Smooth muscle cell (in vitro differentiated cells): ENCODE measurements at regions not wholly inside any gene's neighbourhood (a gene's known extent, or its start where the extent isn't known, plus 50 kb on each side); places are given as distances from the start of the nearest gene placed in this dataset.

Source experiments
- DNase-seq: peaks from one replicate; lab custom pipeline; 2025; ENCODE audit not compliant: unreplicated experiment; lab: John Stamatoyannopoulos, UW
- H2AFZ ChIP-seq: fragments of 200-600 bp; sonication (generic); 2 replicates; pipeline ENCODE4 v1.6.0; 2016; ENCODE audit warnings: antibody characterized with exemption, low read depth, mild to moderate bottlenecking
- H3F3A ChIP-seq: fragments of 200-600 bp; sonication (generic); 2 replicates; pipeline ENCODE4 v1.6.0; 2017; ENCODE audit warnings: antibody characterized with exemption, low read depth
- H3K27ac ChIP-seq: fragments of 200-600 bp; sonication (generic); 2 replicates; pipeline ENCODE4 v1.5.1; 2016; ENCODE audit warnings: low read depth, mild to moderate bottlenecking
- H3K27me3 ChIP-seq: fragments of 200-600 bp; sonication (generic); 2 replicates; pipeline ENCODE4 v1.6.1; 2016; ENCODE audit warnings: low read depth, mild to moderate bottlenecking
- H3K36me3 ChIP-seq: fragments of 200-600 bp; sonication (generic); 2 replicates; pipeline ENCODE4 v1.5.1; 2016; ENCODE audit warnings: low read depth
- H3K4me1 ChIP-seq: fragments of 200-600 bp; sonication (generic); 2 replicates; pipeline ENCODE4 v1.5.1; 2016; ENCODE audit warnings: low read depth
- H3K4me2 ChIP-seq: fragments of 200-600 bp; sonication (generic); 2 replicates; pipeline ENCODE4 v1.6.0; 2016; ENCODE audit warnings: mild to moderate bottlenecking
- H3K4me3 ChIP-seq: fragments of 200-600 bp; sonication (generic); 2 replicates; pipeline ENCODE4 v1.5.1; 2016; ENCODE audit warnings: mild to moderate bottlenecking
- H3K79me2 ChIP-seq: fragments of 200-600 bp; sonication (generic); 2 replicates; pipeline ENCODE4 v1.6.0; 2016; ENCODE audit warnings: low read depth, mild to moderate bottlenecking
- H3K9ac ChIP-seq: fragments of 200-600 bp; sonication (generic); 2 replicates; pipeline ENCODE4 v1.6.0; 2016; ENCODE audit warnings: low read depth
- H3K9me3 ChIP-seq: fragments of 200-600 bp; sonication (generic); replicated peaks from 2 replicates; pipeline ENCODE4 v1.5.1; 2016; ENCODE audit warnings: low read depth
- H4K20me1 ChIP-seq: fragments of 200-600 bp; sonication (generic); 2 replicates; pipeline ENCODE4 v1.6.0; 2016; ENCODE audit warnings: low read depth
- WGBS: methylation state at CpG from one replicate; pipeline ENCODE4 v1.1.7; 2016; ENCODE audit warnings: low lambda C conversion rate; 5-methylcytosine and 5-hydroxymethylcytosine counted together
- TF ChIP-seq, protein P1 (sequence below): fragments of 200-600 bp; sonication (generic); IDR thresholded peaks from 2 replicates; pipeline ENCODE4 v1.5.1; 2017; ENCODE audit warnings: borderline replicate concordance, mild to moderate bottlenecking, antibody characterized with exemption; ENCODE audit not compliant: insufficient read depth, poor library complexity, severe bottlenecking

- Histone ChIP-seq H3K9me3 (no peaks in the 10 kb centered on the region), H3K36me3 (no peaks in the 10 kb centered on the region), H4K20me1 (no peaks in the 10 kb centered on the region), H3K9ac (no peak overlapping the region), H3F3A (no peaks in the 10 kb centered on the region), H3K27me3 (peaks cover 62% of the 10 kb centered on the region), H3K79me2 (no peaks in the 10 kb centered on the region), H3K4me2 (no peak overlapping the region), H3K27ac (no peak overlapping the region), H3K4me1 (no peaks in the 10 kb centered on the region), H2AFZ (no peak overlapping the region), H3K4me3 (no peak overlapping the region)
- no peak for DNase-seq
- WGBS, result 96% methylated on average over 1 of the region's 1 CpG
- TF ChIP-seq, protein P1, sequence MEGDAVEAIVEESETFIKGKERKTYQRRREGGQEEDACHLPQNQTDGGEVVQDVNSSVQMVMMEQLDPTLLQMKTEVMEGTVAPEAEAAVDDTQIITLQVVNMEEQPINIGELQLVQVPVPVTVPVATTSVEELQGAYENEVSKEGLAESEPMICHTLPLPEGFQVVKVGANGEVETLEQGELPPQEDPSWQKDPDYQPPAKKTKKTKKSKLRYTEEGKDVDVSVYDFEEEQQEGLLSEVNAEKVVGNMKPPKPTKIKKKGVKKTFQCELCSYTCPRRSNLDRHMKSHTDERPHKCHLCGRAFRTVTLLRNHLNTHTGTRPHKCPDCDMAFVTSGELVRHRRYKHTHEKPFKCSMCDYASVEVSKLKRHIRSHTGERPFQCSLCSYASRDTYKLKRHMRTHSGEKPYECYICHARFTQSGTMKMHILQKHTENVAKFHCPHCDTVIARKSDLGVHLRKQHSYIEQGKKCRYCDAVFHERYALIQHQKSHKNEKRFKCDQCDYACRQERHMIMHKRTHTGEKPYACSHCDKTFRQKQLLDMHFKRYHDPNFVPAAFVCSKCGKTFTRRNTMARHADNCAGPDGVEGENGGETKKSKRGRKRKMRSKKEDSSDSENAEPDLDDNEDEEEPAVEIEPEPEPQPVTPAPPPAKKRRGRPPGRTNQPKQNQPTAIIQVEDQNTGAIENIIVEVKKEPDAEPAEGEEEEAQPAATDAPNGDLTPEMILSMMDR, result no peak
Observed at GRCh38 chr5:163772241-163772640, 266.8 kb downstream of the MAT2B start.

- Histone ChIP-seq H2AFZ (no peak overlapping the region), H3K27me3 (peaks cover 58% of the 10 kb centered on the region), H3K79me2 (no peaks in the 10 kb centered on the region), H4K20me1 (no peaks in the 10 kb centered on the region), H3K4me2 (no peak overlapping the region), H3K36me3 (no peaks in the 10 kb centered on the region), H3K27ac (no peak overlapping the region), H3K9me3 (no peaks in the 10 kb centered on the region), H3K4me1 (no peaks in the 10 kb centered on the region), H3K9ac (no peak overlapping the region), H3F3A (no peaks in the 10 kb centered on the region), H3K4me3 (no peak overlapping the region)
- 88% methylated on average over 2 of the region's 2 CpGs for WGBS
- TF ChIP-seq, protein P1, result no peak
- DNase-seq, result no peak
Observed at GRCh38 chr5:163772644-163773043, 267.2 kb downstream of the MAT2B start.

DNA sequence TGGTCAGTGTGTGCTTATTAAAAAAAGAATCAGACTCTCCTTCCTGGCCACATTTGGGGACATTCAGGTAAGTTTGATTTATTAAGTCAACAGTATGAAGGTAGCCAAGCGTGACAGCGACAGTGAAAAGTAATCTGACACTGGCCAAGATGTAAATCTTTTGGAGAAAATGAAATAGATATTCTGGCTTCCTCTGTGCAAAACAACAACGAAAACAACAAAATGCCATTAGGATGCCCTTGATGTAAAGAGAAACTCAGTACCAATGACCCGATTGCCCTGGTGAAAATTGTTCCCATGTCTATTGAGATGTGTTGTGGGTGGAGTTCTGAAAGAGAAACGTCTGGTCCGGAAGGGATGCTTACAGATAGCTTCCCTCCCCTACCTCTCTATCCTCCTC, 267.8 kb downstream of the MAT2B start:
- TF ChIP-seq, protein P1, result no peak
- Histone ChIP-seq H3K4me3 (no peak overlapping the region), H4K20me1 (no peaks in the 10 kb centered on the region), H3K4me2 (no peak overlapping the region), H3K4me1 (no peaks in the 10 kb centered on the region), H3K27me3 (peaks cover 52% of the 10 kb centered on the region), H3K9ac (no peak overlapping the region), H3K79me2 (no peaks in the 10 kb centered on the region), H3F3A (no peaks in the 10 kb centered on the region), H3K27ac (no peak overlapping the region), H3K36me3 (no peaks in the 10 kb centered on the region), H2AFZ (no peak overlapping the region), H3K9me3 (no peaks in the 10 kb centered on the region)
- no peak for DNase-seq
- 90% methylated on average over 6 of the region's 6 CpGs for WGBS

GRCh38 chr5:163789870-163790269, 284.5 kb downstream of the MAT2B start:
- TF ChIP-seq, protein P1, result no peak
- Histone ChIP-seq H3K9me3 (no peaks in the 10 kb centered on the region), H3K4me2 (no peak overlapping the region), H3K79me2 (no peaks in the 10 kb centered on the region), H2AFZ (no peak overlapping the region), H3K27ac (no peak overlapping the region), H3K9ac (no peak overlapping the region), H3K36me3 (no peaks in the 10 kb centered on the region), H3K27me3 (no peaks in the 10 kb centered on the region), H3K4me1 (no peaks in the 10 kb centered on the region), H3F3A (no peaks in the 10 kb centered on the region), H3K4me3 (no peak overlapping the region), H4K20me1 (no peaks in the 10 kb centered on the region)
- WGBS, result 93% methylated on average over 3 of the region's 3 CpGs
- DNase-seq, result no peak
